Tibial nerve (tissue), 4 donors: ENCODE measurements at regions not wholly inside any gene's neighbourhood (a gene's known extent, or its start where the extent isn't known, plus 50 kb on each side); places are given as distances from the start of the nearest gene placed in this dataset.

Experiments used
- CTCF ChIP-seq, 5 experiments: fragments of 200-600 bp in 3 of 5; fragments of 450-650 bp in 2 of 5; sonication (generic) in 3 of 5; IDR thresholded peaks; one replicate each; pipeline ENCODE4 v1.5.1; 2016 to 2019; ENCODE audit warnings: antibody characterized with exemption in 5 of 5, mild to moderate bottlenecking in 3 of 5, moderate library complexity in 2 of 5
- EP300 ChIP-seq, 2 donors: sonication (generic); formaldehyde crosslinking; IDR thresholded peaks; one replicate each; pipeline ENCODE4 v1.6.1; 2017; ENCODE audit warnings: antibody characterized with exemption in 2 of 2, mild to moderate bottlenecking in 1 of 2
- POLR2A ChIP-seq, 2 donors: fragments of 450-650 bp; IDR thresholded peaks; one replicate each; pipeline ENCODE4 v1.6.1; 2017; ENCODE audit warnings: antibody characterized with exemption in 2 of 2, mild to moderate bottlenecking in 2 of 2, moderate library complexity in 2 of 2

- no peak for TF ChIP-seq CTCF (IDR thresholded peaks at IDR 0.05)
- no peak for TF ChIP-seq POLR2A (IDR thresholded peaks at IDR 0.05)
- no peak for TF ChIP-seq EP300 (IDR thresholded peaks at IDR 0.05)
Observed at GRCh38 chr14:94925416-94926173, 155.7 kb upstream of the GSC start.
